ENCODE measurements at regions not wholly inside any gene's neighbourhood (a gene's known extent, or its start where the extent isn't known, plus 50 kb on each side); places are given as distances from the start of the nearest gene placed in this dataset.

DNA sequence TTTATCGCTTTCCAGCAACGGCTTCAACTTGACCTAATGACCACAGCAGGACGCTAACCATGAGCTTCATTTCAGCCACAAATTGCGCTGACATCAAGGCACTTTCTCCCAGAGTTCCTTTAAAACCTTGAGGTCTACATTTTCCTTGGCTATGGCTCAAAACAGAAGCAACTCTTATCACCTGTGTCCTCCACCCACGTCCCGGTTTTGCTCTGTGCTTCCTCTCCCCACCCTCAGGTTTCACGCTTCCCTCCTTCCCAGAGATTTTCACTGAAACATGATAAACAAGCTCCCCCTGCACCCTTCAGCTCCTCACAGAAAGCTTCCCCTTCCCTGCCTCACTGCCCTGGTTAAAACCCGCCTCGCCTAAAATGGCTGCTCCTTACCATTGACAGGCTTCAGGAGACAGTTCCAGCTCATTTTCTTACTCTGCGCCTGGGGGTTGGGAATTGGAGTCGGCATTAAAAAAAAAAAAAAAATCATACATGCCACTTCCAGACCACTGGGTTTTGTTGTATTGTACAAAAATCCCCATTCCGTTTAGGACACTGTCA, 229.5 kb downstream of the UBE3D start:
- DNase-seq = no peak

DNA sequence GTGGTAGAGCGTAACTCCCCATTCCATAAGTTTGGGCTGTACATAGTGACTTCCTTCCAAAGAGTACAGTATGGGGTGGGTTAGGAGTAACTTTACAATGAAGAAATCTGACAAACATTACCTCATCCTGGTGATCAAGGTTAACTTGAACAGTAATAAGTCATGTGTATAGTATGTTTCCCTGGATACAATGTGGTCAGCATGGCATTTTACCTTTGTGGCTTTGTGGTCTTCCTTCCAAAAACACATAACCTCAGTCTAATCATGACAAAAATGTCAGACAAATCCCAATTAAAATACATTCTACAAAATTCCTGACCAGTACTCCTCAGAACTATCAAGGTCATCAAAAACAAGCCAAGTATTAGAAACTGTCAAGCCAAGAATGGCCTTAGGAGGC, 225.1 kb downstream of the UBE3D start:
- DNase-seq = no peak

DNA sequence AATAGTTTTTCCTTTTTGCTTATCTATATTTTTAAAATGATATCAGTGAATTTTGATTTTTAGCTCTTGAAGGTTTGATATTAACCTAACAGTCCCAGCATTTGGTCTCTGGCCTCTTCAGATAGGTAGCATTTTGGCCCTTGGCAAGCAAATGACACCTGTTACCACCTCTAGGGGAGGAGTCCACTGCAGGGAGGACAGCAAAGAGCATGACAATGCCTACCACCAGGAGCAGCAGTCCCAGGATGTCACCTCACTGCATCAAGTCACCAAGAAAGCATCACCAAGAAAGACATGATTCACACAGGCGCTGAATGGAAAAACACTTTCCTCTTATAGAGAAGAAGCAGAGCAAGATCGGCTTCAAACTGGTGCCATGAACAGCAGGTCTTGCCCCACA, 224.3 kb downstream of the UBE3D start:
- no peak for DNase-seq

All from NCI-H187 treated with DMSO at 0.1 percent for 48 hours (cell line).